GM20000 (cell line): ENCODE measurements at regions not wholly inside any gene's neighbourhood (a gene's known extent, or its start where the extent isn't known, plus 50 kb on each side); places are given as distances from the start of the nearest gene placed in this dataset.

Experiments
- DNase-seq: peaks from one replicate; pipeline ENCODE4 v3.0.0; 2012; ENCODE audit warnings: low spot score
- CTCF ChIP-seq: IDR thresholded peaks from 2 replicates; pipeline ENCODE4 v1.5.1; 2012; ENCODE audit warnings: mild to moderate bottlenecking, control low read depth; ENCODE audit errors: extremely low read depth, missing control alignments

GRCh38 chr4:187236209-187236890 is 512.7 kb upstream of the FAT1 start:
- no peak for TF ChIP-seq CTCF

GRCh38 chr4:187238646-187239045 is 515.0 kb upstream of the FAT1 start:
- DNase-seq, result no peak
- no peak for TF ChIP-seq CTCF

More at GRCh38 chr4:187236209-187236890, 512.7 kb upstream of the FAT1 start:
- DNase-seq, result no peak

DNA sequence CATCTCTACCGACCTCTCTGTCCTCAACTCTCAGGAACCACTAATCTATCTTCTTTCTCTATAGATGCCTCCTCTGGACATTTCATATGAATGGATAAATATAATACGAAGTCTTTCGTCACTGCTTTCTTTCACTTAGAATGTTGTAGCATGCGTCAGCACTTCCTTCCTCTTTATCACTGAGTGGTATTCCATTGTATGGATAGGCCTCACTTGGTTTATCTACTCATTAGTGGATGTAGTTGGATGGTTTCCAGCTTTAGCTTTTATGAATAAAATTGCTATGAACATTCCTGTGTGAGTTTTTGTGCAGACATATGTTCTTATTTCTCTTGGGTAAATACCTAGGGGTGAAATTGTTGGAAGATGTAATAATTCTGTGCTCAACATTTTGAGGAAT is 528.2 kb upstream of the FAT1 start:
- no peak for DNase-seq
- TF ChIP-seq CTCF, result no peak

GRCh38 chr4:187256897-187257296 is 533.2 kb upstream of the FAT1 start:
- no peak for DNase-seq
- TF ChIP-seq CTCF, result no peak

GRCh38 chr4:187258651-187259401 is 535.2 kb upstream of the FAT1 start:
- TF ChIP-seq CTCF, result no peak
- DNase-seq, result no peak

DNA sequence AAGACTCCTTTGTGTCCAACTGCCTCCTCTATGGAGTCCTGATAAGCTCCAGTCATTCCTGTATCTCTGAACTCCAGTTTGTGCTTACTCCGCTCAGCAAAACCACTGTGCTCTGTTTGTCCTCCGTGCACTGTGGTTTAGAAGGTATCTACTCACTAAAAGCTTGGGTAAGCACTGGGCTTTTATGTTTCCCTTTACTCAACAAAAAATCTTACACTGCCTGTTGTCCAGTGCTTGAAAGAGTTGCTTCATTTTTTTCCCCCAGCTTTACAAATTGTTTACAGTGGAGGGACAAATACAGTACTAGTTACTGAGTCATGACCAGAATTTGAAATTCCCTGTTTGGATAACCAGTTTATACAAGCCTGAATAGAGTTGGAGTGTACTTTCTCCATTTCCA is 545.3 kb upstream of the FAT1 start:
- DNase-seq, result no peak

More for the DNA sequence above, 545.3 kb upstream of the FAT1 start:
- no peak for TF ChIP-seq CTCF
